HG02588 (cell line): ENCODE measurements at regions not wholly inside any gene's neighbourhood (a gene's known extent, or its start where the extent isn't known, plus 50 kb on each side); places are given as distances from the start of the nearest gene placed in this dataset.

Experiments used
- ATAC-seq: cut with Tn5 transposase; IDR thresholded peaks from one replicate; pipeline ENCODE4 v1.9.1; 2021; ENCODE audit warnings: mild to moderate bottlenecking, moderate library complexity; ENCODE audit not compliant: unreplicated experiment

GRCh38 chr9:118984607-118985006 is 384.6 kb downstream of the BRINP1 start:
- no peak for ATAC-seq

GRCh38 chr9:118985851-118986250 is 383.4 kb downstream of the BRINP1 start:
- ATAC-seq = no peak

- no peak for ATAC-seq
Measured at GRCh38 chr9:118987167-118987566, 382.1 kb downstream of the BRINP1 start.

- ATAC-seq = no peak
Measured at GRCh38 chr9:118990949-118991348, 378.3 kb downstream of the BRINP1 start.

- no peak for ATAC-seq
Measured at GRCh38 chr9:118991366-118992285, 377.6 kb downstream of the BRINP1 start.

- no peak for ATAC-seq
Measured at GRCh38 chr9:118992813-118993794, 376.1 kb downstream of the BRINP1 start.

GRCh38 chr9:118993965-118994364 is 375.3 kb downstream of the BRINP1 start:
- ATAC-seq = no peak

- no peak for ATAC-seq
Measured at GRCh38 chr9:119002491-119002890, 366.7 kb downstream of the BRINP1 start.

- ATAC-seq = no peak
Measured at GRCh38 chr9:119003201-119003611, 366.0 kb downstream of the BRINP1 start.

- no peak for ATAC-seq
Measured at GRCh38 chr9:119003882-119004617, 365.2 kb downstream of the BRINP1 start.

- ATAC-seq = no peak
Measured at GRCh38 chr9:119004618-119004990, 364.6 kb downstream of the BRINP1 start.

- no peak for ATAC-seq
Measured at GRCh38 chr9:119005162-119005561, 364.1 kb downstream of the BRINP1 start.

GRCh38 chr9:119009249-119009648 is 360.0 kb downstream of the BRINP1 start:
- no peak for ATAC-seq

GRCh38 chr9:119020284-119020683 is 349.0 kb downstream of the BRINP1 start:
- ATAC-seq = no peak

GRCh38 chr9:119020730-119021333 is 348.4 kb downstream of the BRINP1 start:
- no peak for ATAC-seq

GRCh38 chr9:119026120-119026519 is 343.1 kb downstream of the BRINP1 start:
- no peak for ATAC-seq

- ATAC-seq = no peak
Measured at GRCh38 chr9:119027901-119028699, 341.1 kb downstream of the BRINP1 start.

GRCh38 chr9:119029886-119030285 is 339.3 kb downstream of the BRINP1 start:
- no peak for ATAC-seq

- no peak for ATAC-seq
Measured at GRCh38 chr9:119033596-119033995, 335.6 kb downstream of the BRINP1 start.

- no peak for ATAC-seq
Measured at GRCh38 chr9:119036969-119037368, 332.3 kb downstream of the BRINP1 start.
